ENCODE measurements at regions not wholly inside any gene's neighbourhood (a gene's known extent, or its start where the extent isn't known, plus 50 kb on each side); places are given as distances from the start of the nearest gene placed in this dataset.

- no peak for DNase-seq
- no peaks in the 10 kb centered on the region for H3K36me3 Mint-ChIP-seq
- H3K9me3 Mint-ChIP-seq, result no peaks in the 10 kb centered on the region
- ChIA-PET CTCF (interaction anchor here (0.9 to 1.6 kb wide), 2 partner anchors 53 to 168 kb away, joined by 3 to 5 read pairs; no protein-coding TSS in a partner anchor), POLR2A (no interaction called here)
- no peak overlapping the region for H3K27ac Mint-ChIP-seq
- H3K27me3 Mint-ChIP-seq, result no peaks in the 10 kb centered on the region
- intact Hi-C loops (cut with micrococcal nuclease), result no loop called here
- no peak overlapping the region for H3K4me3 Mint-ChIP-seq
- H3K4me1 Mint-ChIP-seq (ENCODE audit: low read depth), result peaks cover 4% of the 10 kb centered on the region
Observed at GRCh38 chr5:148904440-148904839, 78.0 kb downstream of the ADRB2 start.

DNA sequence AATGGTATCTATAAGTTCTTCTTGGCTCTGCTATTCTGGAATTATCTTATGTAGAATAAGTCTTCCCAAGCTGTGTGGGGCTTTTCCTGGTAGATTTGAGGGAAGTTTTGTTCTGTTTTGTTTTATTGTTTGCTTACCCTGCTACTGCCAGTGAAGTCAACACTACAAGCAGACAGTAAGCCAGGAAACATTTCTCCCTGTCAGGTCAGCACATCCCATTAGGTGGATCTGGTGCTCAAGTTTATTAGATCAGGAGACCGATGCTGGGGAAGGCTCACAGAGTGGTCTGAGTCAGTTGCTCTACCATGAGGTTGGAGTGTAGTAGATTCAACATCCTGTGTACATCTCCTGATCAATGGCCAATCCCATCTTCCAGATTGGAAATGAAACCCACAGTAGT is 79.1 kb downstream of the ADRB2 start:
- Mint-ChIP-seq H3K27me3 (no peaks in the 10 kb centered on the region), H3K27ac (no peak overlapping the region), H3K9me3 (no peaks in the 10 kb centered on the region), H3K4me1 (ENCODE audit: low read depth) (peaks cover 7% of the 10 kb centered on the region), H3K36me3 (no peaks in the 10 kb centered on the region), H3K4me3 (no peak overlapping the region)
- ChIA-PET POLR2A (no interaction called here), CTCF (interaction anchor here (1.1 kb wide), 1 partner anchor 14 kb away, joined by 3 read pairs; no protein-coding TSS in a partner anchor)
- intact Hi-C loops (cut with micrococcal nuclease), result no loop called here
- DNase-seq, result no peak

DNA sequence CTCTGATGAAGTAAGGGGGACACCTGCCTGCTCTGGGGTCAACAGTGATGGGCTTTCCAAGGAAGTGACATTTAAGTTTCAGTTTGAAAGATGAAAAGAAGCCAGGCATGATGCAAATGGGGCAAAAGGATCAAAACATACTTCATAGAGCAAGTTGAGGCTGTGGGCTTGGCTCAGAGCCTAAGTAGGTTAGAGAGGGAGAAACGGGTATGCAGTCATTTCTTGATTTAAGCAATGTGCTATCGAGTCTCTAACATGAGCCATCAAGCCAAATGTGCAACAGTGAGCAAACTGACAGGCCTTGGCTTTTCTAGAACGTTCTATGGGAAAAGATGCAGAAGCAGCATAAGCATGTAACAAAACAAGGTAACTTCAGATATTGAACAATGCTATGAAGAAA is 80.6 kb downstream of the ADRB2 start:
- no peak overlapping the region for H3K27ac Mint-ChIP-seq
- CTCF ChIA-PET, result no interaction called here
- no peaks in the 10 kb centered on the region for H3K36me3 Mint-ChIP-seq
- H3K27me3 Mint-ChIP-seq, result no peaks in the 10 kb centered on the region
- POLR2A ChIA-PET, result no interaction called here
- intact Hi-C loops (cut with micrococcal nuclease), result no loop called here
- no peak overlapping the region for H3K4me3 Mint-ChIP-seq
- H3K4me1 Mint-ChIP-seq (ENCODE audit: low read depth), result peaks cover 12% of the 10 kb centered on the region
- DNase-seq, result no peak
- H3K9me3 Mint-ChIP-seq, result no peaks in the 10 kb centered on the region

- H3K27ac Mint-ChIP-seq, result no peak overlapping the region
- H3K9me3 Mint-ChIP-seq, result no peaks in the 10 kb centered on the region
- DNase-seq, result no peak
- H3K4me3 Mint-ChIP-seq, result no peak overlapping the region
- intact Hi-C loops (cut with micrococcal nuclease), result no loop called here
- peaks cover 12% of the 10 kb centered on the region for H3K4me1 Mint-ChIP-seq (ENCODE audit: low read depth)
- POLR2A ChIA-PET, result no interaction called here
- no peaks in the 10 kb centered on the region for H3K36me3 Mint-ChIP-seq
- no peaks in the 10 kb centered on the region for H3K27me3 Mint-ChIP-seq
- CTCF ChIA-PET, result interaction anchor here (0.6 kb wide), 1 partner anchor 167 kb away, joined by 3 read pairs; no protein-coding TSS in a partner anchor
Observed at GRCh38 chr5:148909040-148909439, 82.6 kb downstream of the ADRB2 start.

GRCh38 chr5:148909766-148910165 is 83.4 kb downstream of the ADRB2 start:
- Mint-ChIP-seq H3K4me1 (ENCODE audit: low read depth) (peaks cover 12% of the 10 kb centered on the region), H3K4me3 (no peak overlapping the region), H3K27ac (no peak overlapping the region), H3K27me3 (no peaks in the 10 kb centered on the region), H3K9me3 (no peaks in the 10 kb centered on the region), H3K36me3 (no peaks in the 10 kb centered on the region)
- ChIA-PET POLR2A (no interaction called here), CTCF (no interaction called here)
- intact Hi-C loops (cut with micrococcal nuclease), result no loop called here
- DNase-seq, result no peak

GRCh38 chr5:148910216-148910615 is 83.8 kb downstream of the ADRB2 start:
- CTCF ChIA-PET, result no interaction called here

DNA sequence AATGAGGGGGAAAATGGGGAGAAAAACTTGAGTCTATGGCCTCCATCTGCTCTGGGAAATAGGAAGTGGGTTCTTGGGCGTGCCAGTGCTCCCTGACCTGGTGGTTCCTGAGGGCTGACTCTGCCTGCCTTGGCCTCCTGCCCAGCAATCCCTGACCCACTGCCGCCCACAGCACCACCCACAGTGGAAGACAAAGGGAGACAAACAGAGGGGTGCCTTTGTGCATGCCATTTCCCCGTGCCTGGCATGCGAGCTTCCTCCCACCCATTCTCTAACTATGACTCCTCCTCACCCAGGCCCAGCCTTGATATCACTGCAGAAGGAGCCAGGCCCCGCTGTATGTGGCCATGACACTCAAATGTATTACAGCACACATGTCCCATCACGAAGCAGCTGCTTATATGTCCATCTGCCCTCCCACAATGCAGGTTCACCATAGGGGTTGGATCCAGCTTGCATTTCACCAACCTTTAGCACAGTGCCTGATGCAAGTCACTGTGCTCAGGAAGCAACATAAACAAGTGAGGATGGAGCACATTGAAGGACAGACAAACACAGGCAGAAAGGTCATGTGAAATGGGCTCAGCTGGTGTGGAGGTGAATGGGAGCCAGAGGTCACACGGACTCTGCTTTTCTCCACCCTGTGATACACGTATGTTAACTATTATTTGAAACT is 84.4 kb downstream of the ADRB2 start:
- no peak overlapping the region for H3K4me3 Mint-ChIP-seq
- peaks cover 12% of the 10 kb centered on the region for H3K4me1 Mint-ChIP-seq (ENCODE audit: low read depth)

More at GRCh38 chr5:148910216-148910615, 83.8 kb downstream of the ADRB2 start:
- Mint-ChIP-seq H3K4me3 (no peak overlapping the region), H3K9me3 (no peaks in the 10 kb centered on the region), H3K4me1 (ENCODE audit: low read depth) (peaks cover 12% of the 10 kb centered on the region), H3K36me3 (no peaks in the 10 kb centered on the region), H3K27me3 (no peaks in the 10 kb centered on the region), H3K27ac (no peak overlapping the region)
- no peak for DNase-seq
- intact Hi-C loops (cut with micrococcal nuclease), result no loop called here
- POLR2A ChIA-PET, result no interaction called here

GRCh38 chr5:148911386-148911785 is 85.0 kb downstream of the ADRB2 start:
- Mint-ChIP-seq H3K27ac (no peak overlapping the region), H3K27me3 (no peaks in the 10 kb centered on the region), H3K4me3 (no peak overlapping the region), H3K9me3 (no peaks in the 10 kb centered on the region), H3K36me3 (no peaks in the 10 kb centered on the region), H3K4me1 (ENCODE audit: low read depth) (peaks cover 12% of the 10 kb centered on the region)
- intact Hi-C loops (cut with micrococcal nuclease), result no loop called here
- no peak for DNase-seq
- POLR2A ChIA-PET, result no interaction called here
- CTCF ChIA-PET, result no interaction called here

More for the DNA sequence above, 84.4 kb downstream of the ADRB2 start:
- intact Hi-C loops (cut with micrococcal nuclease), result no loop called here
- POLR2A ChIA-PET, result no interaction called here
- peak; percentile 10 for DNase-seq
- H3K27ac Mint-ChIP-seq, result no peak overlapping the region
- no peaks in the 10 kb centered on the region for H3K9me3 Mint-ChIP-seq
- H3K27me3 Mint-ChIP-seq, result no peaks in the 10 kb centered on the region
- H3K36me3 Mint-ChIP-seq, result no peaks in the 10 kb centered on the region
- CTCF ChIA-PET, result no interaction called here

DNA sequence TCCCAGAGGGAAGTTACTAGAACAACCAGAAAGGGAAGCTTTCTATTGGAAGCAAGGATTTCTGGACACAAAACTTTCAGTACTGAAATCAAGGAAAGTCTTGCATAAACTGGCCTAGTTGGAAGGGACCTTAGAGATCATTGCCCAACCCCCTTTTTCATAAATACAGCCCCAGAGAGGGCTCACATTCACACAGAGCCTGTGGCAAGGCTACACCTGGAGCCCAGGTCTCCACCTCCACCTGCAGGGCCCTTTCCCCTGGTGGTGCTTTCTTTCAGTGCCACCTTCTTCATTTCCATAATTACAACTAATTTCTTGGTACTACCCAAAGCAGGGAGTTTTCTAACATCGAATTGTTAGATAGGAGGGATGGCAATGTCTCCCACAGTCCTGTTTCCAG is 85.7 kb downstream of the ADRB2 start:
- ChIA-PET POLR2A (no interaction called here), CTCF (no interaction called here)
- Mint-ChIP-seq H3K36me3 (no peaks in the 10 kb centered on the region), H3K27ac (no peak overlapping the region), H3K27me3 (no peaks in the 10 kb centered on the region), H3K9me3 (no peaks in the 10 kb centered on the region), H3K4me3 (no peak overlapping the region), H3K4me1 (ENCODE audit: low read depth) (peaks cover 10% of the 10 kb centered on the region)
- intact Hi-C loops (cut with micrococcal nuclease), result no loop called here
- no peak for DNase-seq

DNA sequence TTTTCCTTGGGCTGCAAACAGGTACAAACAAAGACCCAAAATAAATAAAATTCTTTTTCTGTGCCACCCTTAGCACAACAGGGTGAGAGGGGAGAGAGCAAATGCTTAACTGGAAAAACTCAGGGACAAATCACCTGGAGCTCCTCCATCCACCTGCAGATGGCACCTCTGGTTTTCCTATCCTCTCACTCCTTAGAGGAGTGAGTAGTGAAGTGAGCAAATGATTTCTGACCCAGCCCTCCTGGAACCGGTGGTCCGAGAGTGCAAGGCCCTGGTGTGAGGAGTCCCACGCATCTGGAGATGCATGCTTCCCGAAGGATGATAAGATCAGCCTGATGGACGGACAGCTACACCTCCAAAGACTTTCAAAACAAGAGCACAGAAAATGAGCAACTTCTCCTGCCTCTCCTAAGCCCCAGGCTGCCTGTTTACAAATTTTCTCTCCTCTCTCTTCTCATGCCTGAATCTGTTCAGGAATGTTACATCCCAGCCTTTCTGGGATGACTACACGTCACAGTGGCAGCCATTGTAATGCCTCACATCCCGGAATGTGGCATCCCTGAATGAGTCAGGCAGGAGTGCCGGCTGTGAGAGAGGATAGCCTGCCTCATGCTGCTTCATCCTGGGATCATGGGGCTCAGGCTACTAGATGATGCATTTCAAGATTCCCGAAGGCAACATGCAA is 86.4 kb downstream of the ADRB2 start:
- no peaks in the 10 kb centered on the region for H3K9me3 Mint-ChIP-seq
- ChIA-PET POLR2A (no interaction called here), CTCF (no interaction called here)
- no peaks in the 10 kb centered on the region for H3K27me3 Mint-ChIP-seq
- intact Hi-C loops (cut with micrococcal nuclease), result no loop called here
- peaks cover 8% of the 10 kb centered on the region for H3K4me1 Mint-ChIP-seq (ENCODE audit: low read depth)
- H3K4me3 Mint-ChIP-seq, result no peak overlapping the region
- H3K27ac Mint-ChIP-seq, result no peak overlapping the region
- DNase-seq, result no peak
- H3K36me3 Mint-ChIP-seq, result no peaks in the 10 kb centered on the region

GRCh38 chr5:148913493-148913892 is 87.1 kb downstream of the ADRB2 start:
- intact Hi-C loops (cut with micrococcal nuclease), result no loop called here
- Mint-ChIP-seq H3K27me3 (no peaks in the 10 kb centered on the region), H3K4me3 (no peak overlapping the region), H3K36me3 (no peaks in the 10 kb centered on the region), H3K9me3 (no peaks in the 10 kb centered on the region), H3K4me1 (ENCODE audit: low read depth) (peaks cover 8% of the 10 kb centered on the region), H3K27ac (no peak overlapping the region)
- no peak for DNase-seq
- CTCF ChIA-PET, result no interaction called here
- POLR2A ChIA-PET, result no interaction called here

- intact Hi-C loops (cut with micrococcal nuclease), result no loop called here
- no peaks in the 10 kb centered on the region for H3K27me3 Mint-ChIP-seq
- no peaks in the 10 kb centered on the region for H3K9me3 Mint-ChIP-seq
- H3K27ac Mint-ChIP-seq, result no peak overlapping the region
- ChIA-PET CTCF (no interaction called here), POLR2A (no interaction called here)
- no peaks in the 10 kb centered on the region for H3K36me3 Mint-ChIP-seq
- peaks cover 8% of the 10 kb centered on the region for H3K4me1 Mint-ChIP-seq (ENCODE audit: low read depth)
- no peak overlapping the region for H3K4me3 Mint-ChIP-seq
- DNase-seq, result no peak
Observed at GRCh38 chr5:148913985-148914431, 87.6 kb downstream of the ADRB2 start.

GRCh38 chr5:148915224-148915817 is 88.9 kb downstream of the ADRB2 start:
- no peaks in the 10 kb centered on the region for H3K36me3 Mint-ChIP-seq
- intact Hi-C loops (cut with micrococcal nuclease), result no loop called here
- peaks cover 4% of the 10 kb centered on the region for H3K27me3 Mint-ChIP-seq
- POLR2A ChIA-PET, result no interaction called here
- DNase-seq, result no peak
- H3K4me1 Mint-ChIP-seq (ENCODE audit: low read depth), result peaks cover 7% of the 10 kb centered on the region
- CTCF ChIA-PET, result no interaction called here
- no peaks in the 10 kb centered on the region for H3K9me3 Mint-ChIP-seq
- H3K4me3 Mint-ChIP-seq, result no peak overlapping the region
- H3K27ac Mint-ChIP-seq, result no peak overlapping the region

Data from activated CD4-positive, alpha-beta memory T cell treated with anti-CD3 and anti-CD28 coated beads for 36 hours (primary cell).